ENCODE measurements at regions not wholly inside any gene's neighbourhood (a gene's known extent, or its start where the extent isn't known, plus 50 kb on each side); places are given as distances from the start of the nearest gene placed in this dataset.

GRCh38 chr5:168088410-168089173, 202.9 kb upstream of the WWC1 start:
- in situ Hi-C loops (cut with MboI; ENCODE audit: low sequenced_read_pairs in 4 of 4) = no loop called here
- H3K9me3 ChIP-seq = no peaks in the 10 kb centered on the region

DNA sequence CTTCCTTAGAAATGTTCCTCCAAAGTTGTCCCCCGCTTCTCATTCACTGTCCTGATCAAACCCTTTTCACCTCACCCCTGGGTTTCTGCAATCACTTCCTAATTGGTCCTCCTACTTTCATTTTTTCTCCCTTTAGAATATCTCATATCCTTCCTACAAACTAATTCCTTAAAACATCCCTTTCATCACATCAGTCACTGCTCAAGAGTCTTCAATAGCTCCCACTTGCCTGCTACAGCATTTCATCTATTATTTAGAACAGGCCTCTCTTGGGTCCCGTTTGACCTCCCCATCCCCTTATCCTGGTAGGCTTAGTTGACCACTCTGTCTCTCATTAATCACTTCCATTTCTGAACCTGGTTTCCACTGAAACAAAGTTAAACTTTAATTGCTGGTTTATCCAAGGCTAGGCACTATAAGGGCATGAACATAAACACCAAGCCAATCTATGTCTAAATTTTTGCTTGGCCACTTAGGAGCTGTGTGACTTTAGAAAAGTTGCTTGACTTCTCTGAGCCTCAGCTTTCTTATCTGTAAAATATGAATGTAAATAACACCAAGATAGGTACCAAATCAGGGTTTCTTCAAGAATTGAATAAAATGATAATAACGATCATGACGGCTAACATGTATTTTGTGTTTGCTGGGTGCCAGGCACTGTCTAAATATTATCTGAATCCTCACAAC, 202.1 kb upstream of the WWC1 start:
- intact Hi-C loops (cut with DNase I; ENCODE audit: low total_unique reads) = no loop called here
- H3K36me3 ChIP-seq = no peaks in the 10 kb centered on the region
- H3K27ac ChIP-seq = no peak overlapping the region
- TF ChIP-seq CTCF (IDR thresholded peaks at IDR 0.05 in 4 of 5, conservative IDR thresholded peaks at IDR 0.05 in 1 of 5) (no peak), POLR2A (IDR thresholded peaks at IDR 0.05) (no peak)
- H3K27me3 ChIP-seq = no peaks in the 10 kb centered on the region
- no peak overlapping the region for H3K4me3 ChIP-seq
- ATAC-seq = no peak
- no peaks in the 10 kb centered on the region for H3K4me1 ChIP-seq
- DNase-seq = no peak
- no peaks in the 10 kb centered on the region for H3K9me3 ChIP-seq
- in situ Hi-C loops (cut with MboI; ENCODE audit: low sequenced_read_pairs in 4 of 4) = no loop called here

More at GRCh38 chr5:168088410-168089173, 202.9 kb upstream of the WWC1 start:
- Histone ChIP-seq H3K4me3 (no peak overlapping the region), H3K27ac (no peak overlapping the region), H3K4me1 (no peaks in the 10 kb centered on the region), H3K27me3 (no peaks in the 10 kb centered on the region), H3K36me3 (no peaks in the 10 kb centered on the region)
- no peak for ATAC-seq
- intact Hi-C loops (cut with DNase I; ENCODE audit: low total_unique reads) = no loop called here
- DNase-seq = no peak
- TF ChIP-seq CTCF (IDR thresholded peaks at IDR 0.05 in 4 of 5, conservative IDR thresholded peaks at IDR 0.05 in 1 of 5) = no peak
- no peak for TF ChIP-seq POLR2A (IDR thresholded peaks at IDR 0.05)

GRCh38 chr5:168092209-168093185, 198.9 kb upstream of the WWC1 start:
- Histone ChIP-seq H3K4me1 (no peaks in the 10 kb centered on the region), H3K4me3 (no peak overlapping the region), H3K27me3 (no peaks in the 10 kb centered on the region), H3K27ac (no peak overlapping the region), H3K9me3 (no peaks in the 10 kb centered on the region), H3K36me3 (no peaks in the 10 kb centered on the region)
- ATAC-seq (no peak), DNase-seq (no peak)
- intact Hi-C loops (cut with DNase I; ENCODE audit: low total_unique reads) = no loop called here
- no peak for TF ChIP-seq CTCF (IDR thresholded peaks at IDR 0.05 in 4 of 5, conservative IDR thresholded peaks at IDR 0.05 in 1 of 5)
- TF ChIP-seq POLR2A (IDR thresholded peaks at IDR 0.05) = no peak
- in situ Hi-C loops (cut with MboI; ENCODE audit: low sequenced_read_pairs in 4 of 4) = no loop called here

- no peak for DNase-seq
- in situ Hi-C loops (cut with MboI; ENCODE audit: low sequenced_read_pairs in 4 of 4) = no loop called here
- intact Hi-C loops (cut with DNase I; ENCODE audit: low total_unique reads) = no loop called here
- no peaks in the 10 kb centered on the region for H3K4me1 ChIP-seq
- ATAC-seq = no peak
- H3K9me3 ChIP-seq = no peaks in the 10 kb centered on the region
- H3K27me3 ChIP-seq = no peaks in the 10 kb centered on the region
- no peak overlapping the region for H3K4me3 ChIP-seq
- H3K27ac ChIP-seq = no peak overlapping the region
- TF ChIP-seq POLR2A (IDR thresholded peaks at IDR 0.05) (no peak), CTCF (IDR thresholded peaks at IDR 0.05 in 4 of 5, conservative IDR thresholded peaks at IDR 0.05 in 1 of 5) (no peak)
- no peaks in the 10 kb centered on the region for H3K36me3 ChIP-seq
Measured at GRCh38 chr5:168093200-168093910, 198.1 kb upstream of the WWC1 start.

Data from gastrocnemius medialis (tissue), 4 donors.